Panc1 (cell line): ENCODE measurements at regions not wholly inside any gene's neighbourhood (a gene's known extent, or its start where the extent isn't known, plus 50 kb on each side); places are given as distances from the start of the nearest gene placed in this dataset.
"Not testable (repeated sequence)": the region's sequence is repeated elsewhere in the genome, so short reads cannot be mapped to it uniquely, and the experiment has no call there.

Experiments used
- POLR2AphosphoS5 ChIP-seq: IDR thresholded peaks from 2 replicates; pipeline ENCODE4 v1.6.1; 2012; ENCODE audit warnings: mild to moderate bottlenecking, low read depth, low read length, moderate library complexity
- TCF7L2 ChIP-seq: IDR thresholded peaks from 2 replicates; pipeline ENCODE4 v1.6.1; 2011; ENCODE audit warnings: mild to moderate bottlenecking, low read depth, low read length, inconsistent platforms
- TF ChIP-seq, protein P1 (sequence below): fragments of 450-650 bp; IDR thresholded peaks from 2 replicates; pipeline ENCODE4 v1.5.1; 2017; ENCODE audit warnings: mild to moderate bottlenecking
- TF ChIP-seq, protein P2 (sequence below), 2 experiments: IDR thresholded peaks; 2 replicates each; pipeline ENCODE4 v1.6.1; 2011 to 2012; ENCODE audit warnings: low read depth in 2 of 2, control low read depth in 1 of 2, low read length in 1 of 2, mild to moderate bottlenecking in 1 of 2, moderate library complexity in 1 of 2; ENCODE audit not compliant: insufficient read depth in 1 of 2

DNA sequence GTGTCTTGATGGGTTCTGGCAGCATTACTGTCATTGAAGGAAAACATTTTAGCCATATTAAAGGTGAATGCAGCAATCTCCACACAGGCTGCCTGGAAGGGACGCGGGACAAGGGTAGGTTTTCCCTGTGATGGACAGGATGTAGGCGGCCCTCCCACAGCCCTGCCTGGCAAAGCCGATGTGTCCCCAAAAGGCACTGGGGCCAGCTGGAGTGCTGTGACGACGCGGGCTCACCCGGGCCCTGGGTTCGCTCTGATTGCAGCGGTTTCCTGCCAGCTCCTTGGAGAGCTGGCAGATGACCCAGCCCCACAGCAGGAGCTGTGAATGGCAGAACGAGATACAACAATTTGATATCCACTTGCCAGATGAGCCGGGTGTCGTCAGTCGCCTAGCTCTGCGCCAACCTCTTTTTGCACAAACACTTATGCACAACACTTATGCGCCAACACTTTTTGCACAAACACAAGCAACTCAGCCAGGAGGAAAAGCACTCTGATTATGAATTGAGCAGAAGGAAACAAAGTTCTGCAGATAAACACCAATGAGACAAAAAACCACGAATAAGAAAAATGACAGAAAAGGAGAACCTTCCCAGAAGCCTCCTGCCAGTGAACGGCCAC, 207.5 kb downstream of the ADRA2C start:
- TF ChIP-seq, protein P1, sequence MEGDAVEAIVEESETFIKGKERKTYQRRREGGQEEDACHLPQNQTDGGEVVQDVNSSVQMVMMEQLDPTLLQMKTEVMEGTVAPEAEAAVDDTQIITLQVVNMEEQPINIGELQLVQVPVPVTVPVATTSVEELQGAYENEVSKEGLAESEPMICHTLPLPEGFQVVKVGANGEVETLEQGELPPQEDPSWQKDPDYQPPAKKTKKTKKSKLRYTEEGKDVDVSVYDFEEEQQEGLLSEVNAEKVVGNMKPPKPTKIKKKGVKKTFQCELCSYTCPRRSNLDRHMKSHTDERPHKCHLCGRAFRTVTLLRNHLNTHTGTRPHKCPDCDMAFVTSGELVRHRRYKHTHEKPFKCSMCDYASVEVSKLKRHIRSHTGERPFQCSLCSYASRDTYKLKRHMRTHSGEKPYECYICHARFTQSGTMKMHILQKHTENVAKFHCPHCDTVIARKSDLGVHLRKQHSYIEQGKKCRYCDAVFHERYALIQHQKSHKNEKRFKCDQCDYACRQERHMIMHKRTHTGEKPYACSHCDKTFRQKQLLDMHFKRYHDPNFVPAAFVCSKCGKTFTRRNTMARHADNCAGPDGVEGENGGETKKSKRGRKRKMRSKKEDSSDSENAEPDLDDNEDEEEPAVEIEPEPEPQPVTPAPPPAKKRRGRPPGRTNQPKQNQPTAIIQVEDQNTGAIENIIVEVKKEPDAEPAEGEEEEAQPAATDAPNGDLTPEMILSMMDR = not testable (repeated sequence)
- TF ChIP-seq POLR2AphosphoS5, TCF7L2: not testable (repeated sequence)
- TF ChIP-seq, protein P2, sequence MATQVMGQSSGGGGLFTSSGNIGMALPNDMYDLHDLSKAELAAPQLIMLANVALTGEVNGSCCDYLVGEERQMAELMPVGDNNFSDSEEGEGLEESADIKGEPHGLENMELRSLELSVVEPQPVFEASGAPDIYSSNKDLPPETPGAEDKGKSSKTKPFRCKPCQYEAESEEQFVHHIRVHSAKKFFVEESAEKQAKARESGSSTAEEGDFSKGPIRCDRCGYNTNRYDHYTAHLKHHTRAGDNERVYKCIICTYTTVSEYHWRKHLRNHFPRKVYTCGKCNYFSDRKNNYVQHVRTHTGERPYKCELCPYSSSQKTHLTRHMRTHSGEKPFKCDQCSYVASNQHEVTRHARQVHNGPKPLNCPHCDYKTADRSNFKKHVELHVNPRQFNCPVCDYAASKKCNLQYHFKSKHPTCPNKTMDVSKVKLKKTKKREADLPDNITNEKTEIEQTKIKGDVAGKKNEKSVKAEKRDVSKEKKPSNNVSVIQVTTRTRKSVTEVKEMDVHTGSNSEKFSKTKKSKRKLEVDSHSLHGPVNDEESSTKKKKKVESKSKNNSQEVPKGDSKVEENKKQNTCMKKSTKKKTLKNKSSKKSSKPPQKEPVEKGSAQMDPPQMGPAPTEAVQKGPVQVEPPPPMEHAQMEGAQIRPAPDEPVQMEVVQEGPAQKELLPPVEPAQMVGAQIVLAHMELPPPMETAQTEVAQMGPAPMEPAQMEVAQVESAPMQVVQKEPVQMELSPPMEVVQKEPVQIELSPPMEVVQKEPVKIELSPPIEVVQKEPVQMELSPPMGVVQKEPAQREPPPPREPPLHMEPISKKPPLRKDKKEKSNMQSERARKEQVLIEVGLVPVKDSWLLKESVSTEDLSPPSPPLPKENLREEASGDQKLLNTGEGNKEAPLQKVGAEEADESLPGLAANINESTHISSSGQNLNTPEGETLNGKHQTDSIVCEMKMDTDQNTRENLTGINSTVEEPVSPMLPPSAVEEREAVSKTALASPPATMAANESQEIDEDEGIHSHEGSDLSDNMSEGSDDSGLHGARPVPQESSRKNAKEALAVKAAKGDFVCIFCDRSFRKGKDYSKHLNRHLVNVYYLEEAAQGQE (IDR thresholded peaks at IDR 0.05; ENCODE audit: insufficient read depth in 1 of 2, low read depth in 2 of 2, low read length in 1 of 2) = not testable (repeated sequence)
